ENCODE measurements at regions not wholly inside any gene's neighbourhood (a gene's known extent, or its start where the extent isn't known, plus 50 kb on each side); places are given as distances from the start of the nearest gene placed in this dataset.

DNA sequence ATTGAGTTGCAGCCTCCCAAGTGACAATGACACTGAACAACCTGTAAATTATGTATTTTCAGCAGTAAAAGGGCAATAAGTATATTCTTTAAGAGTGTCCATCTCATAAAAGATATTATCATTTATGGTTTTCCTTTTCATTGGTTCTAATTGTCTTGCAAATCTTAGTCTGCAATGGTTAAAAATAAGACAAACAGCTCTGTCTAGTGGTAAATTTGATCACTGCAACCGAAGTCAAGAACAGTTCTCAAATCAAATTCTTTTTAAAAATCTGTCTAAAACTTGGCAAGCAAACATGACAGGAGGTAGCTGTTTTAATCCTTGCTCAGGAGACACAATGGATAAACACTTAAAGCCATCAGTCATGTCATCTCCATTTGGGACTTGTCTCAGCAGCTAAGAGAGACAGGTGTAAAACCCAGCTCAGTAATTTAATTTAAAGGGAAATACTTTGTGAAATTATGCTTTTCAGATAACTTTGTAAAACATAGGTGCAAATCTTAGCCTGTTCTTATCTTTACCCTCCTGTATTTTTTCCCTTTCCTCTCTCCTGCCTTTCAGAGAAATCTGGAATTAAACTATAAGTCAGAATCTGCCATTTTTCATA is 150.3 kb upstream of the ARHGEF26 start:
- no peak for TF ChIP-seq ZNF274 (IDR thresholded peaks at IDR 0.05; ENCODE audit: low read depth, low read length)
- TF ChIP-seq SUZ12 (IDR thresholded peaks at IDR 0.05; ENCODE audit: extremely low read depth, insufficient read depth, insufficient read length): no peak

Data from NT2/D1 (cell line).